SKM-1 (cell line): ENCODE measurements at regions not wholly inside any gene's neighbourhood (a gene's known extent, or its start where the extent isn't known, plus 50 kb on each side); places are given as distances from the start of the nearest gene placed in this dataset.

Experiments used
- DNase-seq: peaks from one replicate; lab custom pipeline; 2025; ENCODE audit not compliant: unreplicated experiment; lab: John Stamatoyannopoulos, UW

DNA sequence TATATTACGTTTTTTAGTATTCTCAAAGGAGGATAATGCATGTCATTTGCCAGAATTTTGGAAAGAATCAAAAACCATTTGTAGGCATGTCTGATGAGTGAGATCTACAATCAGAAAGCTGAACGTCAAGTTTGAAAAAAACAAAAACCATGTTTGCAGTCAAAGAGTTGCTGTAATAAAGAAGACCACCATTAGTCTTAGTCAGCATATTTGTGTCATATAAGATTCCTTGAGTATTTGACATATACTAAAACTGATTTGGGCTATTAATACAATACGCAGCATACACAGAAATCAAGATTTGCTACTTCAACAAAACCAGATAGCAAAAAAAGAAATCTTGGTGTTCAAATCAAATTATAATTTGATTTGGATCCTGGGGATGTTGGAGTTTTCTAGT, 247.5 kb downstream of the SAMD5 start:
- DNase-seq, result no peak

DNA sequence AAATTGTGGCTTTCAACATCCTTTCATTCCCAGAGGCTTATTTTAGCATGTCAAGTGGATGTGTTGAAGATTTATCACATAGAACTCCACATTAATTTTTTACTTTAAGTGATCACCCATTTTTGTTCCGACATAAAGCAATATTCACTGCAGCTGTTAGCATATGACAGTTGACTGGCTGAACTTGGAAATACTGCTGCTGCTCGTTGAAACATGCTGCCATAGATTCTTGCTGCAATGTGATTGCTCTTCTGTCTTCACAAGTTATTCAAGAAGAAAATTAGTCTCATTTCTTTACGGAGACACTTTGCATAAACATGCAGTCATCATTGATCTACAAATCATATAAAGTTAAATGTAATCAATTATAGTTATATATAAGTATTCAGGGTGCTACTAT, 248.4 kb downstream of the SAMD5 start:
- DNase-seq, result no peak

DNA sequence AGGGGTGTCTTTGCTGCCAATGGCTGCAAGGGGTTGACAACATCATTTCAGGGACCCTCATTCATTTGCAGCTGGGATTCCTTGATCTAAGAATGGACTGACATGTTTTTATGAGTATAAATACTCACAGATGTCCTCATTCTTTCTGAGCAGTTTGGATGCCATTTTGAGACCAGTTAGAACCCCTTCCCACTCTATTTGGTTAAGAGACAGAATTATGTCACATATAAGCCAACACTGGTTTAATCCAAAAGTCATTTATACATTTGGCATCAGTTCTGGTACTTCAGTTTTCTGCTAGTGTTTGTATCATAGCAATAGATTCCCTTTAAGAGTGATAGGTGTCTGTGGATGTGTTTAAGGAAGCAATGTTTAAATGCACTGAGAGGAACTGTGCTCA, 248.8 kb downstream of the SAMD5 start:
- DNase-seq, result no peak

DNA sequence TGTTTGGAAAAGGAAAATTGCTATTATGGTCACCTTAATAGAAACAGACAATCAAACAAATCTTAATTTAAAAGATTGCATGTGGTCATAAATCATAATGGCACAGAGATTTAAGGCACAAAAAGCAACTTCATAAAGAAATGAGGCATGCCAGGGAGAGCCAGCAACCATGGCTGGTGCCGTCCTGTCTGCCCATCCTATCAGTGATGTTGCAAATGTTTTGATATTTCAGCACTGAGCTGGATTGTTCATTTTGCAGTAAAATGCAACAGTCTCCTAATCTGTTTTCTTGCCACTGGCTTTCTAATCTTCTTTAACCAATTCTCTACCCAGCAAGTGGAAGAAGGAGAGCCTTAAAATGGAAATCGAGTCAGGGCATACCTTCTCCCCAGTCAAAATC, 249.8 kb downstream of the SAMD5 start:
- DNase-seq, result no peak

DNA sequence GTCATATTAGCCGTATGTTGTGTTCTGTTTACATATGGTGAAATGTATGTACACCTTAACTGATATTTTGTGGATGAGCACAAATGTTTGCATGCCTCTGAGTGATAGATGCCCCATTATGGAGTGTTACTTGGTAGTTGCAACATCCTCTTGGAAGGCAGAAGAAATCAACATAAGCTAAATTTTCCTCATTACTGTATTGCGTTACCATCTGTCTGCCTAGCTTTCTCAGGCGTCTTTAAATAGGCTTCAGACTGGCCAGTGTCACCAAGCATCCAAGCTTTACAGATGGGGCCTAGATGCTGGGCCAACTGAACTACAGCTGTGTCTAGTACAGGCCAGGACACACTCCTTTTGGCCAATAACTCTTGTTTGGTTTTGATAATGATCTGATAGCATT, 250.6 kb downstream of the SAMD5 start:
- no peak for DNase-seq

DNA sequence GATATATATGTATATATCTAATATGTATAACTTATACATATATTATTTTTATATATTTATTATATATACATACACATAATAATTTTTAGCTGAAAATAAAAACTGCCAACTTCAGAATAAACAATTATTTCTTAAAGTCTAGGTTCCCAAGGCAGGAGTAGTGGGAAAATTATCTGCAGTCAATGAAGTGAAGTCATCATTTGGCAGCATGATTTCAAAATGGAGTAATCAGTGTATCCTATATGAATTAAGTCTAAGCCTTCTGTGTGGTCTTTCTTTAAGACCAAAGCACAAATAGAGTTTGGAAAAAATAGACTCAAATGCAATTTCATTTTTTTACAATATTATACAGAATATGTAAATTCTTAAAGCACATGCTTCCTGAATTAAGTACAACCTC, 251.0 kb downstream of the SAMD5 start:
- no peak for DNase-seq

DNA sequence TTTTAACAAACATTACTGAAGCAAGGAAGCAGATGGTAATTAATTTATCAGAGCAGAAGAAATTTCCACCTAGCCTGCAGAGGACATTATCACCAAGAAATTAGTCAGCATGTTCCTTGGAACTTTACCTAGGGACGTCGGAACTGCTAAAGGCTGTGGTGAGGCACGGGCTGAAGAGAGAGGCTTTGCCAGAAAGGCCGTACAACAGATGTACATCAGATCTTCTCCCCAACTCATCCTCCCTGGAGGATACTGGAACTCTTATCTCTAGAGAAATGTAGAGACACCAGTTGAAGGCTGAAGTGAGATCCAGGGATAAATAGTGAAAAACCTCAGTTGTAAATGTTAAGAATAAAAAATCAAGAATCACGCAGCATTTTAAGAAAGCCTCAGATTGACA, 257.1 kb downstream of the SAMD5 start:
- DNase-seq, result no peak

DNA sequence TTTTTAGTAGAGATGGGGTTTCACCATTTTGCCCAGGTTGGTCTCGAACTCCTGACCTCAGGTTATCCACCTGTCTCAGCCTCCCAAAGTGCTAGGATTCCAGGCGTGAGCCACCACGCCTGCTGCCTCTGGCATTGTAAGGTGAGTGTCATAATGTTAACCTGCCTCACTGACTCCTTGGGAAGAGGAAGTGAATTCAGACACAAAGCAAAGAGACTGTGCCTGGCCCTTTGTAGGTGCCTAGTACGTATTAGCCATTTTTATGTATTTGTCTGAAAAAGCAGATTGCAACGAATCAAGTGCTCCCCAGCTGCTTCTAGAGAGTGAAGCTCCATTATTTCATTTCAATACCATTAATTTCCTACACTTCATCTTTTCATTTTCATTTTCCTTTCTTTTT, 260.5 kb downstream of the SAMD5 start:
- no peak for DNase-seq

DNA sequence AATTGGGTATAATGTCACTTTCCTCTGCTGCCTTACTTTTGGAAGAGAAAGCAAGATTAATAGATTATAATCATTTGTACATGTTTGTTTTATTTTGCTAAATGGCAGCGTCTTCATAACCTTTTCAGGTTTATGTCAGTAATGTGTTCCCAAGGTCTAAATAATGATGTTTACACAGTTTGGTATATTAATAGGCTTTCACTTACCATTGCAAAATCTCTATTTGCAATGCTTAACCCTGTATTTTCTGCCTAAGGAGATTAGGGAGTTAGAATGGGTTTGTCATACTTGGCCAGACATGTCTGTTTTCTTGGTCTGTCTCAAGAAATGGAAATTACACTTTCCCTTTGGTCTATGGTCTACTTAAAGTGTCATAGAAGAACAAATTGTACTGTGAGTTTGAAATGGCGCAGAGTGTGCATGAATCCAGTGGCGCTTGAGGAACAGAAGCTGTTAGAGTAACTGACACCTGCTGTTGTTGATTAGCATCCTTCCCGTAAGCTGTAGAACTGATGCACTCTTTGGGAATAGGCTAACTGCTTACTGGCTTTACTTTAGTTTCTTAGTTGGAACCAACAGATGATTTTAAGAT, 261.1 kb downstream of the SAMD5 start:
- no peak for DNase-seq

DNA sequence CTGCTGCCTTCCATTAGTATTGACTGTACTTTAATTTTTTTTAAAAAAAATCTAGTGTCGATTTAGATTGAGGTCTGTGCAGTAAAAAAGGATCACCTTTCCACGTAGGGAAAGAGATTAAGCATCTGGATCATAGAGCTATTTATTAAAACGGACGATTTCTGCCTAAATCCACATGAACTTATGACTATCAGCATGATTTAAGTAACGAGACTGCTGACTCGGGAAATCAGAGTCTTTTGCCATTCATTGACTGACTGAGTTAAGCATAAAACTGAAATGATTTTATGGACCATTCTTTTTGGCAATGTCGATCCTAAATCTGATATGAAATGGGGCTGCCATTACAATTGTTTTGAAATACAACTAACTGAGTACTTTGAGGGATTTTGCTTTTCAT, 261.7 kb downstream of the SAMD5 start:
- no peak for DNase-seq

DNA sequence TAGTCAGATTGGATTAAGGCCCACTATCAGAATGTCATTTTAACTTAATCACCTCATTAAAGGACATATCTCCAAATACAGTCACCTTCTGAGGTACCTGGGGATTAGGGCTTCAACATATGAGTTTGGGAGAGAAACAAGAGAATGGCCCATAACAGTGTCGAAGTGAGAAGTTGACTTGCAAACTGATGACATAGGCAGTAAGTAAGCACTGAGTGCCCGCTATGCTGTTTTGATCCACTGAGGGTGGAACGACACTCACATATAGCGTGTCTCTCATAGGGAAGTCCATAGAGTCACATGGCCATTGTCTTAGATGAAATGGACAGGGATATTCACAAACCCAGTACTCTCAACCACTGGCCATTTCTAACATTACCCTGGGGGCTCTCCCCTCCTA, 264.2 kb downstream of the SAMD5 start:
- no peak for DNase-seq

DNA sequence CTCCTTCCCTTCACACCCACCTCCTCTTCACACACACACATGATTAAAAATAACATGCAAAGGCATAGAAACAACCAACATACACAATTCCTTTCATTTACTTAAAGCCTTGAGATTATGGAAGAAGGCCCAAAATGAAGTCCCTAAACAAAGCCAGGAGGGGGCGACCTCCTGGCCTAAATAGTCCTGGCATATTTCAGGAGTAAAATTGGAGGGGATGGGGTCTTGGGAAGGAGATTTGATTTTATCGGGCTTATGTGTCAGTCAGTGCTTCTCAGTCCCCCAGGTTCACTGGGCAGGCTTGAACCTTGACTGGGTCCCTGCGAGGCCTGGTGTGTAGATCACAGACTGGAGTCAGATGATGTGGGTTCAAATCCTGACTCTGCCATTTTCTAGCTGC, 266.4 kb downstream of the SAMD5 start:
- no peak for DNase-seq

DNA sequence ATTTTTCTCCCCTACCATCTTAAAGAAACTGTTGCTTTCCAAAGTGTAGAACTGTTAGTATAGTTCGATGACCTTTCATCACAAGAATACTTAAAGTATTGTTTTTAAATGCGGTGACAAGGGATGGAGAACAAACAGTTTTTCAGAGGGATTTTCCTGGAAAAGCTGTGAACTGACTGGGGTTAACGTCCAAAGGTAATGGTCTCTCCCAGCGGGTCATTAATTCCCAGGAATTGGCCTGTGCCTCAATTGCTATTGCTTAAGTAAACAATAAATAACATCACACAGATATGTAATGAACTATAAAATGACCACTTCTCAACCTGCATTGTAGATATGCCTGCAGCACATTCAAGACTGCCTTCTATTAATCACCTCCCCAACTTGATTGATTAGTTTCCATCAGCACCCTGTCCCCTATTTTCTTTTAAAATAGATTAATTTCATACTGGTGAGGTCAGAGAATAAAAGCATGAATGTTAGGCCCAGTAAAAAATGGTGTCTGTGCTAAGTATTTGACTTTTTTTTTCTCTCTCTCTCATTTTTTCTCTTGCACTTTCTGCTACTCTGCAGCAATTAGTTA, 268.2 kb downstream of the SAMD5 start:
- DNase-seq, result no peak

DNA sequence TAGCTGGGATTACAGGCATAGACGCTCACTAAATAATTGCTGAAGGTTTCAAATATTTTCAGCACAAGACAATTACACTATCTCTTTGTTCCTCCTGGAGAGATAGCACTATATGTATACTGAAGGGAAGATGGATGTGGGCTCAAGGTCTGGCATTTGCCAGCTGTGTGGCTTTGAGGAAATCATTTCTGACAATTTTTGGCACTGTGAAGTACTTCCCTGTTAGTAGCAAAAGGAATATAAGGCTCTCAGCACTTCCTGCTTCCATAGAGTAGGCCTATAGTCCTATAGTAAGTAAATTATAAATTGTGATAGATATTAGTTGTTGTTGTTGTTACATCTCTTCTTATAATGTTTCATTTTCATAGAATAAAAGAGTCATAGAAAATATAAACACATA, 271.1 kb downstream of the SAMD5 start:
- no peak for DNase-seq

DNA sequence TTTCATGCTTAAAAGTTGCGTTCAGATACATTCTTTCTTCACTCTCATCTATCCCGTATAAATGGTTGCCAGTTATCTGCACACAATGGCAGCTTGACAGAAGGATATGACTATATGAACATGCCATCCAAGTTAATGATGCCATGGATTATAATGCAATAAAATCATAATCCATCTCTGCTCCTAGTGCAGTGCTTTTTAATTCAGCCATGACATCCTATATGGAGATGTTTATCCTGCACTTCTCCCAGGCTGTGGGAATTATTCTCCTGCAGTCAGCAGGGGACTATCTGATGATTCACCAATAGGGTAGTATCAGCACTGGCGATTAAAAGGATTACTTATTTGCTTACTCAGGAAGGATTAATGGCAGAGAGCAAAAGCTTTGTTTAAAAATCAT, 273.8 kb downstream of the SAMD5 start:
- DNase-seq, result no peak

DNA sequence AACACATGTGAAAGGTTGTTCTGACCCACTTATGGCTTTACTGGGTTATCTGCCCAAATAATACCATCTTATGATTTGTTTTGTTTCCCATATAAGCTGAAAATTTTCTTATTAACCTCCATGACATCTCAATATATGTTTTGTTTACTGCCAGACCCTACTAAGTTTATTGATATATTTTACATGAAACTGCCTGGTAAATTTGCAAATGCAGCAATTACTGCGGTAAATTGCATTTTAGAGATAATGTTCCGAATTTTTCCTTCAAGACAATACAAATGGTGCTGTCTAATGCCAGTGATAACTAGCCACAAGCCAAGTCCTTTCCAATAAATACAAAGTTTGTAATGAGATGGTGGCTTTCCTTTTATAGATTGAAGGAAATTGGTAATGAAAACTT, 275.9 kb downstream of the SAMD5 start:
- DNase-seq, result no peak

DNA sequence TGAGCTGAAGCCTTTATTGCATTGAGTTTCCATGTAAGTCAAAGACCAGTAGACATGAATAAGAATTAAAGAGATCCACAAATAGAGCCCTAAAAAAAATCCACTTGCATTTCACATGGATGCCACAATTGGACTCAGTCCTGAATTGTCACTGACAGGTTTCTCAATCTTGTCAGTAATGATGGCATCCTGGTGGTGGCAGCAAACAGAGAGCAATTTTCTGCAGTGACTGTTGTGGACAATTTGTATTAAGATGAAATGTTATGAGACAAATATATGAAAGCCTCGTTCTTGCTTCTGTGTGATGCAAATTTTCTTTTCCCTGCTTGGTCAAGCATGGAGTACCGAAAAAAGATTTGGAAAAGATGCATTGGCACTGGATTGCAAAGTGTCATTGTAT, 278.9 kb downstream of the SAMD5 start:
- no peak for DNase-seq

DNA sequence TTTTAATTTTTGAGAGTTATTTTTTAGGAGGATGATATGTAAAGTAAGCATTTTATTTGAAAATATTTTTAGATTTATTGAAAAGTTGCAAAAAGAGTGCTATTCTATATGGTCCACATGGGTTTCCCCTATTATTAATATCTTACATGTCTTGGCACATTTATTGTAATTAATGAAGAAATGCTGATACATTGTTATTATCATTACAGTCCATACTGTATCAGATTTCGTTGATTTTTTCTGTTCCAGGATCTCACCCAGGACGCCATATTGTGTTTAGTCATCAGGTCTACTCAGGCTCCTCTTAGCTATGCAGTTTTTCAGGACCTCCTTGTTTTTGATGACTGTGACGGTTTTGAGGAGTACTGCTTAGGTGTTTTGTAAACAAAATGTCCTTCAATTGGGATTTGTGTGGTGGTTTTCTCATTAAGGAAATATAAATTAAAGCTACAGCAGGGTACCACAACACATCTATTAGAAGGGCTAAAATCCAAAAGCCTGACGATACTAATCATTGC, 281.0 kb downstream of the SAMD5 start:
- no peak for DNase-seq

DNA sequence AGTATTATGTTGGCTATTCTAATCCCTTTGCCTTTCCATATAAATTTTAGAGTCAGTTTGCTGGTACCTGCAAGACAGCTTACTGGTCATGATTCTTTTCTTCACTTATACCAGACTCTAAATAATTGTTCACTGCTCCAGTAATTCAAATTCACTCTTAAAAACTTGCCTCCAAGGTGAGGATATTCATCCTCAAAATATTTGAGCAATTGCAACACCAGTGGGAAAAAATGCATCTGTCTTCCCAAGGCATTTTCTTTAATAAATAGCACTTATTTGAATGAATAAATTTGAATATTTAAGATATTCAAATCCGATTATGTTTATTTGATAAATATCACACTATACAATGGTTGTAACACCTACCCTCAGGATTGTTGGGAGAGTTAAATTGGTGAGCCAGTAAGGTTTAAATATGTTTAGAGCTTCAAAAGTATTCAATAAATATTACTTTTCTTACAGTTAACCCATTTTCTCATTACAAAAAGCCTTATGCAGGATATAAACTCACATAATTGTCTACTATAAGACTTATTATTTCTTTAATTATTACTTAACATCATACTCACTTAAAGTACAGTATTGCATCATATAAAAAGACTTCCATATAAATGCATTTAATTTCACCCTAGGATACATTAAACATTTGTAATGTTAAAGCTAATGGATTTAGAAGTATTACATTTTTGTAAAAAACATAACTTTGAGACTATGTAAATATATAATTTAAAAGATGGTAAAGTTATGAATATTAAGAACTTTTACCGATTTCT, 285.6 kb downstream of the SAMD5 start:
- DNase-seq, result no peak

DNA sequence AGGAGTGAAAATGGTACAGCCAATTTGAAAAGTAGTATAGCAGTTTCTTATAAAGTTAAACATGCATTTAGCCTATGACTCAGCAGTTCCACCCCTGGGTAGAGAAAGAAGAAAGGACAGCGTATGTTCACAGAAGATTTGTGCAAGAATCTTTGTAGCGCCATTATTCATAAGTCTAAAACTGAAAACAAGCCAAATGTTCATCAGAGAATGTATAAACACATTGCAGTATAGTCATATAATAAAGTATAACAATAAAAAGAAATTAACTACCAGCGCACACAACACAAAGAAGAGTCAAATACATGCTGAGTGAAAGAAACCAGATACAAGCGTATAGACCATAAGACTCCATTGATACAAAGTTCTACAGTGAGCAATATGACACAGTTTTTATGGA, 294.0 kb downstream of the SAMD5 start:
- no peak for DNase-seq

DNA sequence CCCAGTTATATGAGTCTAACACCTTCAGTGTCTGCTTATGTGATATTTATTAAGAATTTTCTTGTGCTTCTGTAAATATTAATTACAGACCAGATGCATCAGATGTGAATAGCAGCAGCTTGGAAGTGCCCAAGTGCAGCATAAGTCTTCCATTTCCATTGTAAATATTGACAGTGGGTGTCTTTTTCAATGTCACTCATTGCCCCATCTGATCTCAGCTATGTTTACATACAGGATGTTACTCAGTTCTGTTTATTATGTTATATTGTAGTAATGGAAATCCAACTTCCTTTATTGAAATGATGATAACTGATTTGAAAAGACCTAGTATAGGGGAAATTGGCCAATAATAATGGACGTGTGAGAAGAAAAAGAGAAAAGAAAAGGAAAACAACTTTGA, 296.7 kb downstream of the SAMD5 start:
- DNase-seq, result no peak

DNA sequence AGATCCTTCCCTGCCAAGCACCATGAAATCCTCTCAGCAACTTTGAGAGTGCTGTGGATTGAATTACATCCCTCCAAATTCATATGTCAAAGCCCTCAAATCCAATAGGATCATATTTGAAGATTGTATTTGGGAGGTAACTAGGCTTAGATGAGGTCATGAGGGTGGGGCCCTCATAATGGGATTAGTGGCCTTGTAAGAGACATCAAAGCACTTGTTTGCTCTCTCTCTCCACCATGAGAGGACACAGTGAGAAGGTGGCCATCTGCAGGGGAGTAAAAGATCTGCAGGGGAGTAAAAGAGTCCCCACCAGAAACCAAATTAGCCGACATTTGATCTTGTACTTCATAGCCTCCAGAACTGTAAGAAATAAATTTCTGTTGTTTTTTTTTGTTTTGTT, 298.2 kb downstream of the SAMD5 start:
- no peak for DNase-seq

DNA sequence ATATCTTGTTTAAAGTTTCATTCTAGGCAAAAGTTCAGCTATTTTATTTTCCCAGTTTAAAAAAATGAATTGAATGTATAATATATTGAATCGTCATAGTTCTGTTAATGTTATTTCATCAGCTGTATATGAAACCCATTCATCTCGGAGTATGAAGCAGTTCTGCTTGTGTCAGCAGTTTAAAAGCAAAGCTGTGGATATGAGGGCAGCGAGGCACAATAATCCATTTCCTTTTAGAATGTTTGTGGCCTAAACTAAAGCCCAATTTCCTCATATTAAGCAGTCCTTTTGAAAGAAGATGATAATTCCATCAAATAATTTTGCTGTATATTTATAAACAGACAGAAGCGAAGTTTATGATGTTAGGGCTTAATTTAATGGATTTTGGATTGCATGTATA, 300.1 kb downstream of the SAMD5 start:
- DNase-seq, result no peak
